NOMO-1 treated with dmso at 0.1 percent for 144 hours (cell line): ENCODE measurements at regions not wholly inside any gene's neighbourhood (a gene's known extent, or its start where the extent isn't known, plus 50 kb on each side); places are given as distances from the start of the nearest gene placed in this dataset.
"Not testable (repeated sequence)": the region's sequence is repeated elsewhere in the genome, so short reads cannot be mapped to it uniquely, and the experiment has no call there.

Experiments
- DNase-seq: peaks from one replicate; lab custom pipeline; 2025; ENCODE audit not compliant: unreplicated experiment; lab: John Stamatoyannopoulos, UW

DNA sequence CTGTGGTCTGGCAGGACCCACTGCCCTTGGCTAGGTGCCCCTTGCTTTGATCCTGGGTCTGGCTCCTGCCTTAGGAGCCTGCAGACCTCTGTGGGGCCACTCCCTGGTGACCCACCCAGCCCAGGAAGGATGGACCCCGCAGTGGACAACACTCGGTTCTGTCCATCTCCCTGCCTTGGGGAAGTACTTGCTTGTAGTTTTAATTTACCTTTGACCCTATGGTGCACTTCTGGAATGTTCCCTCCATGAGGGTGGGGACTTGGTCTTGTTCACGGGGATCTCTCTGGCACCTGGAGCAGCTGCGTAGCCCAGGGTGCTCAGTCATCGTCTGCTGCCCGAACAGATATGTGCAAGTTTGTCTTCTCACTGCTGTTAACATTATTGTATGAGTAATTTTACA, 171.3 kb downstream of the TRIM43 start:
- DNase-seq: not testable (repeated sequence)

DNA sequence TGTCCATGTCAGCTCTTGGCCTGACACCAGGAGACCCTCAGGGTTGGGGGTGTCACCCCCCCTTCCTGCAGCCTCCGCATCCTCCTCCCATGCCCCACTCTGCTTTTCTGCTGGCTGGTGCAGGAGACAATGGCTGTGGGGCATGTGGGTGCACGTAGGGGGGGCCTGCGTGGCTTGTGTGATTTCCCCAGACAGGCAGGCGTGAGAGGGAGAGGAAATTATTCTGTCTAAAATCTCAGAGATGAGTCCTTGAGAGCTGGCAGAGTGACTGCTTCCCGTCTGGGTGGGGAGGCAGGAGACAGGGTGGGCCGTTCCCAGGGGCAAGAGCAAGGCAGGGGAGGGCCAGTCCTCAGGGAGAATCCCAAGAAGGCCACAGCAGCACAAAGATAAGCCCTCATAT, 173.2 kb downstream of the TRIM43 start:
- DNase-seq: not testable (repeated sequence)

DNA sequence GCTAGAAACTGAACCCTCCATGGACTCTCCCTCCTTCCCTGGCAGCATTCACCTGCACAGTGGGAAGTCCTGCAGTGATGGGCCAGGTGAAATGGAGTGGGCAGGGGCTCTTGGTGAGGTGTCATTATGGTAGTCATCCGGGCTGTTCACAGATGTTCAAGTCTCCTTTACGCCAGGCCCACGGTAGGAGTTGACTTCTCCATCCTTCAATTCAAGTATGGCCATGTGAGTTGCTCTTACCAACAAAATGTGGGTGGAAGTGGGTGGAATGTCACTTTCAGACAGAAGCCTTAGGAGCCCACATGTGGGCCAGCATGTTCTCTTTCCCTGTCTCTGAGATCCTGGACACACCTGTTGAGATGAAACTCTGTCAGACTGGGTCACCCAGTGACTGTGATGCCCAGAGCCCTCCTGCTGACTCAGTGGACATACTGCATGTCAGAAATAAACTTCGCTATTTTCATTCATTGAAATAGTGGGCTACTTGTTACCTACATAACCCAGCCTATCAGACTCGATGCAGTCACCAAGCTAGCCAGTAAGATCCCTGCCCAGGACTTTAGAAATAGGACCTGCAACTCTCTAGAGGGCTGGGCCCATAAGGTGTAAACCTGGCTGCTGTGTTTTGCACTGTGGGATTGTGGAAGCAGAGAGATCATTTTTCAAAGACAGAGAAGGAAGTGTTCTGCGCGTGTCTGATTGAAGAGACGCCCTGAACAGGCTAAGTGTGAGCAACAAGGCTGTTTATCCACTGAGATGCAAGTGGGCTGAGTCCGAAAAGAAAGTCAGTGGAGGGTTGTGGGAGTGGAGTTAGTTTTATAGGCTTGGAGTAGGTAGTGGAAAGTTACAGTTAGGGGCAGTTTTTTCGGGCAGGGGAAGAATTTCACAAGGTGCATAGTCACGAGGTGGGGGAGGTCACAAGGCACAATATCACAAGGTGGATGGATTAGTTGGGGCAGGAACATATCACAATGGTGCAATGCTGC, 174.4 kb downstream of the TRIM43 start:
- not testable (repeated sequence) for DNase-seq

DNA sequence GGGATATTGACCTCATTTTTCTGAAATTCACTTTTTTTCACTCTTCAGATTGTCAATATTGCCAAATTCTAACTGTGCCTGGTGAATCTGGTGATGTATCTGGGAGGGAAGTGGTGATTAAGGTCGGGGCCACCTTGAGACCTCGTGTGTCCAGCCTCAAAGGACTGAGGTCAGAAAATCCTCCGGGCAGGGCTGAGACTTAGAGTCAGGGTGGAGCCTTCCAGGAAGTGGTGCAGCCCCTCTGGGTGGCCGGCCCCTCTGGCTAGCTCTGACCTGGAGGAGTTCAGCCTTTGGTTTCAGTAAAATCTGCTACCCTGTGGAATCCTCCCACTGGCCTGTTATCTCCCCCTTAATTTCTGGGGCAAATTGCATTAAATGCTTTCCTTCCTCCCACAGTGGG, 175.7 kb downstream of the TRIM43 start:
- not testable (repeated sequence) for DNase-seq

DNA sequence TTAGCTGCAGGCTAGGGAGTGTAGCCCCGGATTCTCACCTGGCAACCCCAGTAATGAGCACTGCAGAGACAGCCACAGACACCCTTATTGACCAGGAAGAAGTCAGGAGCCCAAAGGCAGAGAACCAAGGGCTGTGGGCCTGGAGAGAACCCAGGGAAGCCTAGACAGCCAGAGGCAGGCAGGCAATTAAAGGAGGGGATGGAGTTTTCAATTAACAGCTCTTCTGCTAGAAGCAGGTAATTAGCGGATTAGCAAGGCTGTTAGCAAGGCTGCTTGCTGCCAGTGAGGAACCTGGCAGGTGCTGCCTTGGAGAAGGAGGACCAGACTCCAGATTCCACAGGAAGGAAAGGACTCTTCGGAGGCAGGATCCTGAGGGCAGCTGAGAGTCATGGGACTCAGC, 176.1 kb downstream of the TRIM43 start:
- DNase-seq: not testable (repeated sequence)

DNA sequence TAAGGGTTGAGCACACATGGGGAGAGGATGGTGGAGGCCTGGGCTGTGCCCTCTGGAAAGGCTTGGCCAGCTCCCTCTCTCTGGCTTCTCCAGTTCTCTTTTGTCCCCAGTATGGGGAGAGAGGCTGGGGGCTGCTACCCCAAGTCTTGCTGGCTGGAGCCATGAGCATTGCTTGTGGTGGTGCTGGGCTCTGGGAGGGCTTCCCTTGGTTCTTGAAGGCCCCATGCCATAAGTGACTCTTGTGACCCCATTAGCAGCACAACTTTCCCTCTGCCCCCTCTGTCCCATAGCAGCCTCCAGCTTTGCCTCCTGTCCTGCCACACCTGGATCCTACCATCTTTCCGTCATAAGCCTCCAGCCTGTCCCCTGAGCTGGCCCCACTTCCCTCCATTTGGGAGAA, 177.5 kb downstream of the TRIM43 start:
- not testable (repeated sequence) for DNase-seq

DNA sequence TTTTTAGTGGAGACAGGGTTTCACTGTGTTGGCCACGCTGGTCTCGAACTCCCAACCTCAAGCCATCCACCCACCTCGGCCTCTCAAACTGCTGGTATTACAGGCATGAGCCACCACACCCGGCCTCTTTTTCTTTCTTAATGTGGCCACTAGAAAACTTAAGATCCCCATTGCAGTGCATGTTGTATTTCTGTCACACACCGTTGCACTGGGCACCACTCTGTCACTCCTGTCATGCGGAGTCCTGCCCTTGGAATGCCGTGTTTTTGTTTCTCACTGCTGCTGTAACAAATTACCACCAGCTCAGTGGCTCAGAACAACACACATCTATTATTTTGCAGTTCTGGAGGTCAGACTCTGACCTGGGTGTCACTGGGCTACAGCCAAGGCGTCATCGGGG, 178.9 kb downstream of the TRIM43 start:
- not testable (repeated sequence) for DNase-seq

DNA sequence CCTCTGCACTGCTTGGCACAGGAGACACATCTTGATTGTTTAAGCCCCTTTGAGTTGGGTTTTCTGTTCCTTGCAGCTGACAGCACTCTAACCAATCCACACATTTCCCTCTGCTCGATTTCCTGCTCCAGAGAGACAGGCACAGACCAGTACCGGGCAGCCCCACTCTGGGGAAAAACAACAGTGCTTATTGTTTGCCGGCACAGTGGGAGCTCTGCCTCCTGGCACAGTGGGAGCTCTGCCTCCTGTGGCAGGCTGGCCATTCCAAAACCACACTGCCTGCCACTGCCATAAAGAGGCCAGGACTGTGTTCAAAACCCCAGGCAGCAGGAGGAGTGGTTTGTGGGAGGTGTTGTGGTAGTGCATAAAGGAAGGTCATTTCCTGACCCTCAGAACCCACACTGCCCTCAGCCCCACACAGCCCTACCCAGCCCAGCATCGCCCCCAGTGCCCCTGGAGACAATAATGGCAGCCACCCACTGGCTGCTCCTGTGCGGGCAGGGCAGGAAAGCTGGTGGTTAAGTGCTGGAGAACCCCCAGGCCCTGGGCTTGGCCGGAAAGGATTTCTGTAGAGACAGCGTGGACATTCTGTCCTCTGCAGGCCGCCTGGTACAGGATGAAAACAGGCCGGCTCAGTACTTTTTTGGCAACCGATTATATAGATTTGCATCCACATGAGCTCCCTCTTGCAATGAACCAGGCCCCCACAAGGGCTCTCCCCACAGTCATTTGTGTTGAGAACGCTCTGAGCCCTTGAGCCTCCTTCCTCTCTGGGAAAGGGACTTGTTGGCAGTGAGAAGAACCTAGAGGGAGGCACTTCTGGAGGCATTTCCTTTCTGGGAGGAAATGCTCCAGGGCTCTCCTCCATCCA, 182.8 kb downstream of the TRIM43 start:
- DNase-seq: not testable (repeated sequence)

DNA sequence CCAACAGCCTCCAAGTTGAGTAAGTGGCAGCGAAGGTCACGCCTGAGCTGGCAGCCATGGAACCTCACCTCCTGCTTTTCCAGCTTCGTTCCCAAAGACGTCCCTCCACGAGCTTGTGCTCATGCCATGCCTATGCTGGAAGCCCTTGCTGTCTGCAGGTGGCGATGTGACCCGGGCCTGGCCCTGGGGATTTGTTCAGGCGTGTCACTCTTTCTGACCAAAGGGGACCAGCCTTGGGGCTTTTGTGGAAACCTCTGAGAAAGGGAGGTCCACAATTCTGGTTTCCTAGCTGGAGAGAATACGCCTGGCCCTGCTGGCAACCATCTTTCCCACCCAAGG, 183.4 kb downstream of the TRIM43 start:
- DNase-seq: not testable (repeated sequence)
